ENCODE measurements at regions not wholly inside any gene's neighbourhood (a gene's known extent, or its start where the extent isn't known, plus 50 kb on each side); places are given as distances from the start of the nearest gene placed in this dataset.

DNA sequence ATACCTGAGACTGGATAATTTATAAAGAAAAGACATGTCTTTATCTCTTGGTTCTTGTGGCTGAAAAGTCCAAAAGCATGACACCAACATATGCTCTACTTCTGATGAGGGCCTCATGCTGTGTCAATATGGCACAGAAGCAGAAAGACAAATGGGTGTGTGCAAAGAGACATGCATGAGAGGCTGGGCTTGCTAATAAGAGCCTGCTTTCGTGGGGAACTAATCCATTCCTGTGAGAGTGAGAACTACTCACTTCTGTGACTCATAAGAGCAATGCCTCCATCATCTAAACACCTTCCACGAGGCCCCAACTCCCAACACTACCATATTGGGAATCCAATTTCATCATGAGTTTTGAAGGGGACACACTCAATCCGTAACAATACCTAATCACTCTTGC, 340.0 kb upstream of the DUSP10 start:
- no peak overlapping the region for H3K9ac ChIP-seq (ENCODE audit: low read depth, low read length)
- H3K36me3 ChIP-seq (ENCODE audit: insufficient read depth, low read length), result no peaks in the 10 kb centered on the region
- 95% methylated on average over 3 of the region's 3 CpGs for WGBS
- no peak overlapping the region for H3K4me3 ChIP-seq (ENCODE audit: low read length)
- H3K27me3 ChIP-seq (ENCODE audit: insufficient read depth, low read length), result no peaks in the 10 kb centered on the region
- peaks cover 5% of the 10 kb centered on the region; the same call in 1 of the 2 replicates for H3K9me3 ChIP-seq (ENCODE audit: insufficient read depth, low read depth, low read length)
- H3K4me1 ChIP-seq (ENCODE audit: insufficient read depth, low read length), result no peaks in the 10 kb centered on the region
- no peak overlapping the region for H3K27ac ChIP-seq (ENCODE audit: low read depth, low read length)

DNA sequence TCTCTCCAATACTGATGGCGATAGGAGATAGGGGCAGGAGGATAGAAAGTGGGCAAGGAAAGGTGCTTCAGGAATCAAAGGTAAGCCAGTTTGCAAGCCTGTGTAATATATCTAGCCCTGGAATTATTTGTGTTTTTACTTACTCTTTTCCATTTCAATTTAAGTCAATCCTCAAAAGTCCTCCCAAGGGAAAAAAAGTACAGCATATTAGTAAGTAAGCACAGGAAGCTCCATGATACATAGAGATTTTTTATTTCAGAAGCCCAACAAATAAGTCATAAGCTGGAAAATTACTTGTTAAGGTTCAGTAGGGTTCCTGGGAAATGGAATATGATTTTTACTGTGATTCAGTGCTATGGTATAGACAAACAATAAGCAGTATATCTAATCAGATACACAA, 337.7 kb upstream of the DUSP10 start:
- Histone ChIP-seq H3K4me3 (ENCODE audit: low read length) (no peak overlapping the region), H3K27ac (ENCODE audit: low read depth, low read length) (no peak overlapping the region), H3K27me3 (ENCODE audit: insufficient read depth, low read length) (no peaks in the 10 kb centered on the region), H3K9me3 (ENCODE audit: insufficient read depth, low read depth, low read length) (peaks cover 5% of the 10 kb centered on the region; the same call in 1 of the 2 replicates), H3K9ac (ENCODE audit: low read depth, low read length) (no peak overlapping the region), H3K4me1 (ENCODE audit: insufficient read depth, low read length) (no peaks in the 10 kb centered on the region), H3K36me3 (ENCODE audit: insufficient read depth, low read length) (no peaks in the 10 kb centered on the region)
- 100% methylated on average over 1 of the region's 1 CpG for WGBS

- H3K9me3 ChIP-seq (ENCODE audit: insufficient read depth, low read depth, low read length), result no peaks in the 10 kb centered on the region
- no peak overlapping the region for H3K27ac ChIP-seq (ENCODE audit: low read depth, low read length)
- H3K4me1 ChIP-seq (ENCODE audit: insufficient read depth, low read length), result peaks cover 1% of the 10 kb centered on the region
- H3K9ac ChIP-seq (ENCODE audit: low read depth, low read length), result no peak overlapping the region
- no peaks in the 10 kb centered on the region for H3K27me3 ChIP-seq (ENCODE audit: insufficient read depth, low read length)
- H3K4me3 ChIP-seq (ENCODE audit: low read length), result no peak overlapping the region
- no peaks in the 10 kb centered on the region for H3K36me3 ChIP-seq (ENCODE audit: insufficient read depth, low read length)
- 89% methylated on average over 2 of the region's 2 CpGs for WGBS
Observed at GRCh38 chr1:222077206-222077605, 335.3 kb upstream of the DUSP10 start.

- H3K9ac ChIP-seq (ENCODE audit: low read depth, low read length), result no peak overlapping the region
Observed at GRCh38 chr1:222074317-222074716, 332.4 kb upstream of the DUSP10 start.

GRCh38 chr1:222073307-222073995, 331.6 kb upstream of the DUSP10 start:
- WGBS, result 96% methylated on average over 2 of the region's 2 CpGs
- H3K9ac ChIP-seq (ENCODE audit: low read depth, low read length), result no peak overlapping the region
- H3K4me1 ChIP-seq (ENCODE audit: insufficient read depth, low read length), result peaks cover 22% of the 10 kb centered on the region
- no peak overlapping the region for H3K4me3 ChIP-seq (ENCODE audit: low read length)
- no peaks in the 10 kb centered on the region for H3K27me3 ChIP-seq (ENCODE audit: insufficient read depth, low read length)
- H3K36me3 ChIP-seq (ENCODE audit: insufficient read depth, low read length), result no peaks in the 10 kb centered on the region
- no peaks in the 10 kb centered on the region for H3K9me3 ChIP-seq (ENCODE audit: insufficient read depth, low read depth, low read length)
- no peak overlapping the region for H3K27ac ChIP-seq (ENCODE audit: low read depth, low read length)

More at GRCh38 chr1:222074317-222074716, 332.4 kb upstream of the DUSP10 start:
- H3K27me3 ChIP-seq (ENCODE audit: insufficient read depth, low read length), result no peaks in the 10 kb centered on the region
- H3K27ac ChIP-seq (ENCODE audit: low read depth, low read length), result no peak overlapping the region
- no peaks in the 10 kb centered on the region for H3K9me3 ChIP-seq (ENCODE audit: insufficient read depth, low read depth, low read length)
- 90% methylated on average over 1 of the region's 1 CpG for WGBS
- H3K36me3 ChIP-seq (ENCODE audit: insufficient read depth, low read length), result no peaks in the 10 kb centered on the region
- H3K4me1 ChIP-seq (ENCODE audit: insufficient read depth, low read length), result peaks cover 22% of the 10 kb centered on the region
- no peak overlapping the region for H3K4me3 ChIP-seq (ENCODE audit: low read length)

- Histone ChIP-seq H3K4me1 (ENCODE audit: insufficient read depth, low read length) (peaks cover 22% of the 10 kb centered on the region), H3K9me3 (ENCODE audit: insufficient read depth, low read depth, low read length) (no peaks in the 10 kb centered on the region), H3K27ac (ENCODE audit: low read depth, low read length) (peak overlapping the region; percentile 34; the same call in 1 of the 2 replicates), H3K9ac (ENCODE audit: low read depth, low read length) (no peak overlapping the region), H3K36me3 (ENCODE audit: insufficient read depth, low read length) (no peaks in the 10 kb centered on the region), H3K4me3 (ENCODE audit: low read length) (no peak overlapping the region), H3K27me3 (ENCODE audit: insufficient read depth, low read length) (no peaks in the 10 kb centered on the region)
- WGBS, result 43% methylated on average over 5 of the region's 5 CpGs
Observed at GRCh38 chr1:222071387-222071786, 329.5 kb upstream of the DUSP10 start.

DNA sequence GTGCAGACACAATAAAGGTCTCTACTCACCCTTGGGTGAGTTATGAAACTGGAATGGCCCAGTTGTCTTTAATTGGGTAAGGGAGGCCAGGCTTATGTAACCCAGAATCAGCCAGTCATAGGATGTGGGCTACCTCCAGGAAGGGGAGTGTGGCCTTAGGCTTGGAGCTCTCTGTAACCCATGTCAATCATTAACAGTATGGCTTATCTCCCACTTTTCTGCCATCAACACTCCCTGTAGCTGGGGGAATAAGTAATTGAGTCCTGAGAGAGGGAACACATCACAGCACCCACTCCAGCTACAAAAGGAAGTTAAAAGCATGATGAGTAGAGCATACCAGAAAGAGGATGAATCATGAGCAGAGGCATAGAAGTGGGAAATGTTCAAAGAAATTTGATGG, 327.0 kb upstream of the DUSP10 start:
- Histone ChIP-seq H3K27ac (ENCODE audit: low read depth, low read length) (no peak overlapping the region), H3K4me1 (ENCODE audit: insufficient read depth, low read length) (peaks cover 22% of the 10 kb centered on the region), H3K27me3 (ENCODE audit: insufficient read depth, low read length) (no peaks in the 10 kb centered on the region), H3K9me3 (ENCODE audit: insufficient read depth, low read depth, low read length) (peaks cover 15% of the 10 kb centered on the region), H3K4me3 (ENCODE audit: low read length) (no peak overlapping the region), H3K36me3 (ENCODE audit: insufficient read depth, low read length) (no peaks in the 10 kb centered on the region), H3K9ac (ENCODE audit: low read depth, low read length) (no peak overlapping the region)

DNA sequence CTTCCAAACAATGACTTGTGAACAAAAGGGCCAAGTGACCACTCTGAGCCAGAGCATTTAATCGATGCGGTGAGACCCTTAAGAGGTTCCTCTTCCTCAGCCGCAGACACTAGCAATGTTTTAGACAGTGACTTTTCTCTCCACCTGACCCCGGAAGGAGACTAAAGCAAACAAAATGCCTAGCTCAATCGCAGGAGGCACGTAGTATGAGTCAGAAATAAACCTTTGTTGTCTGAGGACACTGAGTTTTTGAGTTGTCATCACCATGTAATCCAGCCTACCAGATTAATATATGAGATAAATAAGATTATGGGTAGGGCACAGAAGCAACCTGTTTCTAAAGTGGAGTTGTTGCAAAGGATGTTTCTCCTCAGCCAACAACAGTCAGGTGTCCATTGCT, 326.2 kb upstream of the DUSP10 start:
- Histone ChIP-seq H3K9me3 (ENCODE audit: insufficient read depth, low read depth, low read length) (peaks cover 20% of the 10 kb centered on the region), H3K27me3 (ENCODE audit: insufficient read depth, low read length) (no peaks in the 10 kb centered on the region), H3K27ac (ENCODE audit: low read depth, low read length) (no peak overlapping the region), H3K4me3 (ENCODE audit: low read length) (no peak overlapping the region), H3K4me1 (ENCODE audit: insufficient read depth, low read length) (peaks cover 22% of the 10 kb centered on the region), H3K9ac (ENCODE audit: low read depth, low read length) (no peak overlapping the region), H3K36me3 (ENCODE audit: insufficient read depth, low read length) (no peaks in the 10 kb centered on the region)
- WGBS, result 99% methylated on average over 6 of the region's 6 CpGs

- Histone ChIP-seq H3K27ac (ENCODE audit: low read depth, low read length) (no peak overlapping the region), H3K4me1 (ENCODE audit: insufficient read depth, low read length) (peaks cover 14% of the 10 kb centered on the region), H3K9me3 (ENCODE audit: insufficient read depth, low read depth, low read length) (peaks cover 20% of the 10 kb centered on the region), H3K4me3 (ENCODE audit: low read length) (no peak overlapping the region), H3K27me3 (ENCODE audit: insufficient read depth, low read length) (no peaks in the 10 kb centered on the region), H3K9ac (ENCODE audit: low read depth, low read length) (no peak overlapping the region), H3K36me3 (ENCODE audit: insufficient read depth, low read length) (no peaks in the 10 kb centered on the region)
- 80% methylated on average over 1 of the region's 1 CpG for WGBS
Observed at GRCh38 chr1:222066539-222066938, 324.6 kb upstream of the DUSP10 start.

DNA sequence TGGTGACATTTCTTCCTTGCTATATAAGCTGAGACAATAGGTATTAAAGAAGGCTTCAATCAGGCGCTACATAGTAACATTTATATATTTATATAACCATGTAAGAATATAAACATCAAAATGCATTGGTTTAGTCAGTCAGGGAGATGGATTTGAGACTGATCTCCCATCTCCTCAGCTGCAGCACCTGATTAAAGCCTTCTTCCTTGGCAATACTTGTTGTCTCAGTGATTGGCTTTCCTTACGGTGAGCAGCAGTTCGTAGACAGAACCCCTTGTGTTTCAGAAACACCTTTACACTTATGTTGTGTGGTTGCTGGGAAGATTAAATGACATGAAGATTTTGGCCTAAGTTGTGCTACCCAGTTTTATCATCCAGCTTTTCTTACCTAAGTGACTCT, 323.3 kb upstream of the DUSP10 start:
- no peaks in the 10 kb centered on the region for H3K27me3 ChIP-seq (ENCODE audit: insufficient read depth, low read length)
- H3K36me3 ChIP-seq (ENCODE audit: insufficient read depth, low read length), result no peaks in the 10 kb centered on the region
- no peak overlapping the region for H3K4me3 ChIP-seq (ENCODE audit: low read length)
- peaks cover 20% of the 10 kb centered on the region for H3K9me3 ChIP-seq (ENCODE audit: insufficient read depth, low read depth, low read length)
- peaks cover under 1% of the 10 kb centered on the region; the same call in 1 of the 2 replicates for H3K4me1 ChIP-seq (ENCODE audit: insufficient read depth, low read length)
- WGBS, result 80% methylated on average over 1 of the region's 3 CpGs
- H3K27ac ChIP-seq (ENCODE audit: low read depth, low read length), result no peak overlapping the region
- no peak overlapping the region for H3K9ac ChIP-seq (ENCODE audit: low read depth, low read length)

GRCh38 chr1:222064388-222065211, 322.7 kb upstream of the DUSP10 start:
- peaks cover 20% of the 10 kb centered on the region for H3K9me3 ChIP-seq (ENCODE audit: insufficient read depth, low read depth, low read length)
- no peaks in the 10 kb centered on the region for H3K36me3 ChIP-seq (ENCODE audit: insufficient read depth, low read length)
- H3K27ac ChIP-seq (ENCODE audit: low read depth, low read length), result no peak overlapping the region
- H3K4me1 ChIP-seq (ENCODE audit: insufficient read depth, low read length), result no peaks in the 10 kb centered on the region
- H3K4me3 ChIP-seq (ENCODE audit: low read length), result no peak overlapping the region
- H3K27me3 ChIP-seq (ENCODE audit: insufficient read depth, low read length), result no peaks in the 10 kb centered on the region
- 94% methylated on average over 3 of the region's 3 CpGs for WGBS
- no peak overlapping the region for H3K9ac ChIP-seq (ENCODE audit: low read depth, low read length)
